ENCODE measurements at regions not wholly inside any gene's neighbourhood (a gene's known extent, or its start where the extent isn't known, plus 50 kb on each side); places are given as distances from the start of the nearest gene placed in this dataset.

- Histone ChIP-seq H3K4me3 (no peak overlapping the region), H3K4me2 (ENCODE audit: insufficient read depth, low read length) (no peak overlapping the region), H3K79me2 (ENCODE audit: control insufficient read depth, insufficient read depth, low read length) (no peaks in the 10 kb centered on the region), H3K27me3 (ENCODE audit: control insufficient read depth in 2 of 2, insufficient read depth in 2 of 2, low read length in 2 of 2) (peaks cover 17 to 56% of the 10 kb centered on the region in 2 experiments; a peak in 4 of 5 replicates), H3K9ac (ENCODE audit: insufficient read depth in 1 of 2, low read depth in 2 of 2, low read length in 2 of 2) (no peak overlapping the region; a peak in 1 of 4 replicates), H3K9me1 (ENCODE audit: control insufficient read depth, insufficient read depth, low read length) (no peaks in the 10 kb centered on the region), H3K4me1 (replicated peaks in 1 of 2; ENCODE audit: control insufficient read depth in 2 of 2, insufficient read depth in 2 of 2, low read length in 2 of 2) (peaks cover 0 to 4% of the 10 kb centered on the region in 2 experiments; a peak in 1 of 5 replicates), H3K27ac (ENCODE audit: extremely low read depth, low read depth, low read length) (no peak overlapping the region), H4K20me1 (replicated peaks; ENCODE audit: control insufficient read depth, insufficient read depth, low read length) (peaks cover 3% of the 10 kb centered on the region; the same call in 1 of the 2 replicates), H3K36me3 (ENCODE audit: control insufficient read depth, insufficient read depth, low read length) (no peaks in the 10 kb centered on the region), H3K9me3 (replicated peaks; ENCODE audit: control insufficient read depth, insufficient read depth, low read depth, low read length) (no peaks in the 10 kb centered on the region), H2AFZ (ENCODE audit: low read depth, low read length) (no peak overlapping the region)
- ATAC-seq (no peak), DNase-seq (ENCODE audit: extremely low read depth in 1 of 4, low spot score in 3 of 4) (no peak), FAIRE-seq (no peak)
- CTCF ChIA-PET (ENCODE audit: low intra/inter-chr PET ratio): interaction anchor here (0.6 kb wide), 1 partner anchor 516 kb away, joined by 4 read pairs; no protein-coding TSS in a partner anchor
- in situ Hi-C loops (cut with MboI) (no loop called here), intact Hi-C loops (cut with micrococcal nuclease) (no loop called here)
- BruUV-seq (replicated peaks): no TSS peak
- 2% methylated on average over 13 of the region's 13 CpGs for WGBS (ENCODE audit: insufficient coverage, low coverage, missing lambda C conversion rate)
- TF ChIP-seq SRSF3 (IDR thresholded peaks at IDR 0.05; ENCODE audit: insufficient read depth, low read length): no peak
- no peak for TF ChIP-seq ZNF232 (CRISPR knock-in tag; IDR thresholded peaks at IDR 0.05)
- no peak for TF ChIP-seq THAP7 (CRISPR knock-in tag; IDR thresholded peaks at IDR 0.05)
- no peak for TF ChIP-seq MEF2D (tag; conservative IDR thresholded peaks at IDR 0.05; ENCODE audit: low read depth)
- TF ChIP-seq ZNF384 (IDR thresholded peaks at IDR 0.05; ENCODE audit: low read depth, low read length): no peak
- TF ChIP-seq STAT5B (CRISPR knock-in tag; IDR thresholded peaks at IDR 0.05): no peak
- TF ChIP-seq MGA (IDR thresholded peaks at IDR 0.05): no peak
- POLR2A ChIA-PET: interaction anchor here (0.6 to 1.0 kb wide), 3 partner anchors 12 to 678 kb away, joined by 3 read pairs; no protein-coding TSS in a partner anchor
Measured at GRCh38 chr3:13148561-13149329, 75.5 kb upstream of the IQSEC1 start.

All from K562 (cell line).